ENCODE measurements at regions not wholly inside any gene's neighbourhood (a gene's known extent, or its start where the extent isn't known, plus 50 kb on each side); places are given as distances from the start of the nearest gene placed in this dataset.

GRCh38 chr13:110779022-110779421, 65.5 kb downstream of the ING1 start:
- Histone ChIP-seq H3K9me3 (no peaks in the 10 kb centered on the region), H3K36me3 (no peaks in the 10 kb centered on the region), H3K27ac (no peak overlapping the region), H3K4me3 (no peak overlapping the region), H3K27me3 (no peaks in the 10 kb centered on the region), H3K4me1 (no peaks in the 10 kb centered on the region)
- 86 to 95% methylated on average over 3 of the region's 3 CpGs for WGBS, 2 donors (ENCODE audit: low coverage in 1 of 2)
- ATAC-seq = no peak
- TF ChIP-seq EP300 (IDR thresholded peaks at IDR 0.05) (no peak), POLR2A (IDR thresholded peaks at IDR 0.05) (no peak), CTCF (IDR thresholded peaks at IDR 0.05) (no peak), POLR2AphosphoS5 (IDR thresholded peaks at IDR 0.05) (no peak)

GRCh38 chr13:110780422-110780821, 66.9 kb downstream of the ING1 start:
- no peaks in the 10 kb centered on the region for H3K9me3 ChIP-seq
- no peak overlapping the region for H3K27ac ChIP-seq
- ATAC-seq = no peak
- 61 to 78% methylated on average over 2 of the region's 2 CpGs for whole genome bisulfite sequencing, 2 donors (ENCODE audit: low coverage in 1 of 2)
- no peaks in the 10 kb centered on the region for H3K4me1 ChIP-seq
- no peaks in the 10 kb centered on the region for H3K36me3 ChIP-seq
- no peaks in the 10 kb centered on the region for H3K27me3 ChIP-seq
- TF ChIP-seq POLR2AphosphoS5 (IDR thresholded peaks at IDR 0.05) (no peak), EP300 (IDR thresholded peaks at IDR 0.05) (no peak), CTCF (IDR thresholded peaks at IDR 0.05) (no peak), POLR2A (IDR thresholded peaks at IDR 0.05) (no peak)
- no peak overlapping the region for H3K4me3 ChIP-seq

GRCh38 chr13:110782185-110782584, 68.7 kb downstream of the ING1 start:
- no peak for TF ChIP-seq POLR2AphosphoS5 (IDR thresholded peaks at IDR 0.05)
- no peak for TF ChIP-seq CTCF (IDR thresholded peaks at IDR 0.05)
- TF ChIP-seq POLR2A (IDR thresholded peaks at IDR 0.05) = no peak
- TF ChIP-seq EP300 (IDR thresholded peaks at IDR 0.05) = no peak

GRCh38 chr13:110784704-110785103, 71.2 kb downstream of the ING1 start:
- H3K27me3 ChIP-seq = no peaks in the 10 kb centered on the region
- no peak overlapping the region for H3K4me3 ChIP-seq
- no peak for ATAC-seq
- H3K9me3 ChIP-seq = no peaks in the 10 kb centered on the region
- no peak overlapping the region for H3K27ac ChIP-seq
- 64 to 88% methylated on average over 2 of the region's 2 CpGs for WGBS, 2 donors (ENCODE audit: low coverage in 1 of 2)
- no peak for TF ChIP-seq POLR2AphosphoS5 (IDR thresholded peaks at IDR 0.05)
- TF ChIP-seq CTCF (IDR thresholded peaks at IDR 0.05) = no peak
- TF ChIP-seq EP300 (IDR thresholded peaks at IDR 0.05) = no peak
- no peak for TF ChIP-seq POLR2A (IDR thresholded peaks at IDR 0.05)
- no peaks in the 10 kb centered on the region for H3K36me3 ChIP-seq
- H3K4me1 ChIP-seq = no peaks in the 10 kb centered on the region

More at GRCh38 chr13:110782185-110782584, 68.7 kb downstream of the ING1 start:
- H3K4me1 ChIP-seq = no peaks in the 10 kb centered on the region
- H3K9me3 ChIP-seq = no peaks in the 10 kb centered on the region
- no peaks in the 10 kb centered on the region for H3K27me3 ChIP-seq
- no peak overlapping the region for H3K27ac ChIP-seq
- ATAC-seq = no peak
- H3K36me3 ChIP-seq = no peaks in the 10 kb centered on the region
- H3K4me3 ChIP-seq = no peak overlapping the region

GRCh38 chr13:110788778-110789177, 75.3 kb downstream of the ING1 start:
- Histone ChIP-seq H3K4me3 (no peak overlapping the region), H3K27ac (no peak overlapping the region), H3K4me1 (no peaks in the 10 kb centered on the region), H3K27me3 (no peaks in the 10 kb centered on the region), H3K9me3 (peaks cover 0 to 31% (median 0%) of the 10 kb centered on the region in 3 donors), H3K36me3 (no peaks in the 10 kb centered on the region)
- WGBS, 2 donors (ENCODE audit: low coverage in 1 of 2) = 92 to 99% methylated on average over 12 to 14 of the region's 14 CpGs
- ATAC-seq = no peak
- TF ChIP-seq POLR2AphosphoS5 (IDR thresholded peaks at IDR 0.05) (no peak), EP300 (IDR thresholded peaks at IDR 0.05) (no peak), POLR2A (IDR thresholded peaks at IDR 0.05) (no peak), CTCF (IDR thresholded peaks at IDR 0.05) (no peak)
